Large intestine (tissue), 3 donors: ENCODE measurements at regions not wholly inside any gene's neighbourhood (a gene's known extent, or its start where the extent isn't known, plus 50 kb on each side); places are given as distances from the start of the nearest gene placed in this dataset.
A peak's percentile ranks its signal among the peaks of the same experiment; 100 is the strongest.

Source experiments
- DNase-seq, 2 donors: peaks; one replicate each; pipeline versions ENCODE4 v3.0.0 to v3.0.0-alpha.2; 2013
- H3K27ac ChIP-seq: one replicate; pipeline ENCODE4 v1.5.1; 2013; ENCODE audit warnings: low read length
- H3K27me3 ChIP-seq: 2 replicates; pipeline ENCODE4 v1.6.1; 2013; ENCODE audit warnings: low read length; ENCODE audit not compliant: control insufficient read depth, insufficient read depth
- H3K36me3 ChIP-seq: 2 replicates; pipeline ENCODE4 v1.6.1; 2013; ENCODE audit warnings: low read length; ENCODE audit not compliant: control insufficient read depth, insufficient read depth
- H3K4me1 ChIP-seq: one replicate; pipeline ENCODE4 v1.6.1; 2013; ENCODE audit warnings: low read length; ENCODE audit not compliant: control insufficient read depth, insufficient read depth
- H3K4me3 ChIP-seq: one replicate; pipeline ENCODE4 v1.5.1; 2013; ENCODE audit warnings: low read length
- H3K9me3 ChIP-seq: one replicate; pipeline ENCODE4 v1.6.1; 2013; ENCODE audit warnings: mild to moderate bottlenecking, low read depth, low read length, moderate library complexity; ENCODE audit not compliant: control insufficient read depth
- WGBS: methylation state at CpG from one replicate; pipeline ENCODE4 v1.1.5; 2013; ENCODE audit warnings: low lambda C conversion rate; ENCODE audit not compliant: insufficient coverage; 5-methylcytosine and 5-hydroxymethylcytosine counted together

GRCh38 chr6:167493976-167494697 lies 169.3 kb downstream of the TTLL2 start:
- H3K36me3 ChIP-seq, result no peaks in the 10 kb centered on the region
- no peak for DNase-seq
- peaks cover 40% of the 10 kb centered on the region for H3K4me1 ChIP-seq
- H3K27ac ChIP-seq, result no peak overlapping the region
- H3K9me3 ChIP-seq, result no peaks in the 10 kb centered on the region
- no peaks in the 10 kb centered on the region for H3K27me3 ChIP-seq
- no peak overlapping the region for H3K4me3 ChIP-seq
- WGBS, result no CpG with 5 or more reads among the region's 28 CpGs

DNA sequence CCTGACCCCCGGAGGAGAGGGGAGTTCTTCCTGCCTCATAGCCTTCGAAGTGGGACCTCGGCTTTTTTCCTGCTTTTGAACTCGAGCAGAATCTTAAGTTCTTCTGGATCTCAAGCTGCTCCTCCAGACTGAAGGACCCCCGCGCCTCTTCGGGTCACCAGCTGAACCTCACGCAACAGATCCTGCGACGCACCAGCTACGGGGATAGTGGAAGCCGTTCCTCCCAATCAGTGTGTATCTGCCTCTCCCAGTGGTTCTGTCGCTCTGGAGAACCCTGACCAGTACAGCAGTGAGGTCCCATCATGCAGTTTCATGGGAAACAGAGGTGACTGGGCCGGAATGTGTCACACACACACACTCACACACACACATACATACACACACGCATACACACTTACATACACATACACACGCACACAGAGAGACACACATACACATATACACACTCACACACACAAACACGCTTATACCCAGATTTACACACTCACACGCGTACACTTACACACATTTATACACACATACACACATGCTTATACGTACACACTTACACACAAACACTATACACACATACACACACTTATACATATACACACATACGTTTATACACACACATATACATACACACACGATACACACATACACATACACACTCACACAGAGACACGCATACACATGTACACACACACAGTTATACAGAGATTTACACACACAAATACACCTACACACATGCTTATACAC lies 170.0 kb downstream of the TTLL2 start:
- H3K27ac ChIP-seq, result no peak overlapping the region
- 100% methylated on average over 1 of the region's 23 CpGs for WGBS

GRCh38 chr6:167495506-167496401 lies 170.9 kb downstream of the TTLL2 start:
- Histone ChIP-seq H3K9me3 (no peaks in the 10 kb centered on the region), H3K4me3 (no peak overlapping the region), H3K36me3 (no peaks in the 10 kb centered on the region), H3K27me3 (no peaks in the 10 kb centered on the region), H3K4me1 (peaks cover 50% of the 10 kb centered on the region), H3K27ac (no peak overlapping the region)
- no peak for DNase-seq
- WGBS, result 67% methylated on average over 2 of the region's 19 CpGs

More for the DNA sequence above, 170.0 kb downstream of the TTLL2 start:
- peaks cover 47% of the 10 kb centered on the region for H3K4me1 ChIP-seq
- no peaks in the 10 kb centered on the region for H3K36me3 ChIP-seq
- no peak for DNase-seq
- H3K27me3 ChIP-seq, result no peaks in the 10 kb centered on the region
- H3K4me3 ChIP-seq, result no peak overlapping the region
- H3K9me3 ChIP-seq, result no peaks in the 10 kb centered on the region

GRCh38 chr6:167496707-167497106 lies 171.8 kb downstream of the TTLL2 start:
- H3K9me3 ChIP-seq, result no peaks in the 10 kb centered on the region
- peaks cover 47% of the 10 kb centered on the region for H3K4me1 ChIP-seq
- no peak overlapping the region for H3K27ac ChIP-seq
- no peaks in the 10 kb centered on the region for H3K36me3 ChIP-seq
- H3K27me3 ChIP-seq, result no peaks in the 10 kb centered on the region
- H3K4me3 ChIP-seq, result no peak overlapping the region
- WGBS, result no CpG with 5 or more reads among the region's 7 CpGs
- no peak for DNase-seq

GRCh38 chr6:167497428-167498056 lies 172.7 kb downstream of the TTLL2 start:
- no peaks in the 10 kb centered on the region for H3K27me3 ChIP-seq
- WGBS, result no CpG with 5 or more reads among the region's 14 CpGs
- H3K36me3 ChIP-seq, result no peaks in the 10 kb centered on the region
- H3K9me3 ChIP-seq, result no peaks in the 10 kb centered on the region
- H3K4me1 ChIP-seq, result peaks cover 38% of the 10 kb centered on the region
- no peak overlapping the region for H3K27ac ChIP-seq
- no peak overlapping the region for H3K4me3 ChIP-seq
- peak in 1 of 2 donors; percentile 53 for DNase-seq

- no peaks in the 10 kb centered on the region for H3K36me3 ChIP-seq
- peak; percentile 86 to 94 for DNase-seq
- no peaks in the 10 kb centered on the region for H3K9me3 ChIP-seq
- H3K27me3 ChIP-seq, result no peaks in the 10 kb centered on the region
- H3K27ac ChIP-seq, result peak overlapping the region; percentile 73
- no peak overlapping the region for H3K4me3 ChIP-seq
- H3K4me1 ChIP-seq, result peaks cover 27% of the 10 kb centered on the region
- WGBS, result no CpG with 5 or more reads among the region's 7 CpGs
Observed at GRCh38 chr6:167499161-167499660, 174.3 kb downstream of the TTLL2 start.

DNA sequence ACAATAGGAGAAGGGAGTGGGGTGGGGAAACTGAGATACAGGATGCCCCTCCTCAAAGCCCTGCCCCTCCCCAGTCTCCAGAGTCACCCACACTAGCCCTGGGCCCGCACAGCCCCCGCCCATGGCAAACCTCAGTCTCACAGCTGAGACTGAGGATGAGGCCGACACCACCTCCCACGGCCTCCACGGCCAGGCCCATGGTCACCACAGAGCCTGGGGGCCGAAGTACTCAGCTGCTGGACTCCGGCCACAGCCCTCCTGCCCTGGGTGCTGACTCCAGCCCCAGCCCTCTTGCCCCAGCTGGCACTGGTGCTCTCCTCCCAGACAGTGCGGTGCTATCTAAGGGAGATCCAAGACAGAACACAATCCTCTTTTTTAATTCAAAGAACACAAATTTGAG lies 176.1 kb downstream of the TTLL2 start:
- no peaks in the 10 kb centered on the region for H3K36me3 ChIP-seq
- no peaks in the 10 kb centered on the region for H3K9me3 ChIP-seq
- no CpG with 5 or more reads among the region's 8 CpGs for WGBS
- H3K4me1 ChIP-seq, result peaks cover 27% of the 10 kb centered on the region
- H3K27me3 ChIP-seq, result no peaks in the 10 kb centered on the region
- no peak overlapping the region for H3K27ac ChIP-seq
- H3K4me3 ChIP-seq, result no peak overlapping the region
- DNase-seq, result no peak

DNA sequence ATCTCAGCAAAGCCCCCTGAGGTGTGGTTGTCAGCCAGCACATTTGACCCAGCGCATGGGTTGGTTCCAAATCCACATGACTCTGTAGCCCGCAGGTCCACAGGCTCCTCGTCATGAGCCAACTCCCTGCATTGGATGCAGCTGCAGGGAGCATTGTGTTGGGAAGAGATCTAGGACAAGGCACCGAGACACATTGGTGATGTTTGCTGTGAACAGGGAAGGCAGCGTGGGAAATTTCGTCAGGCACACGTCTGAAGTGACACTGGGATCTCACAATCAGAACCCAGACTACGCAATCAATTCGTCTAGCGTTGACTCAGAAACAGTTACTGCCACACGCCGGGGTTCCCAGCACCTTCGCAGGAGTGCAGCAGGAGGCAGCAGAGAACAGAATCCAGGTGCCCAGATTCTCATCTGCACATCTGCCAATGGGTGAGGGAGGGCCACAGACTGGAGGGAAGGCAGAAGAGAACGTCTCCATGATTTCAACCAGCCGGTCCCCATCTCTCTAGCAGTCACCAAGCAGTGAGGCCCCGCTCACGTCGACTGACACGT lies 177.0 kb downstream of the TTLL2 start:
- no peak overlapping the region for H3K4me3 ChIP-seq
- no peaks in the 10 kb centered on the region for H3K27me3 ChIP-seq
- peak; percentile 51 to 63 for DNase-seq
- no peaks in the 10 kb centered on the region for H3K9me3 ChIP-seq
- peaks cover 35% of the 10 kb centered on the region for H3K4me1 ChIP-seq
- no peaks in the 10 kb centered on the region for H3K36me3 ChIP-seq
- no CpG with 5 or more reads among the region's 19 CpGs for WGBS
- no peak overlapping the region for H3K27ac ChIP-seq

- H3K27ac ChIP-seq, result no peak overlapping the region
- H3K36me3 ChIP-seq, result no peaks in the 10 kb centered on the region
- no peak overlapping the region for H3K4me3 ChIP-seq
- no peak for DNase-seq
- no peaks in the 10 kb centered on the region for H3K27me3 ChIP-seq
- H3K9me3 ChIP-seq, result no peaks in the 10 kb centered on the region
- H3K4me1 ChIP-seq, result peaks cover 37% of the 10 kb centered on the region
- WGBS, result no CpG with 5 or more reads among the region's 7 CpGs
Observed at GRCh38 chr6:167502471-167502870, 177.6 kb downstream of the TTLL2 start.
